ENCODE measurements at regions not wholly inside any gene's neighbourhood (a gene's known extent, or its start where the extent isn't known, plus 50 kb on each side); places are given as distances from the start of the nearest gene placed in this dataset.

GRCh38 chr20:11437611-11438380 lies 479.9 kb upstream of the BTBD3 start:
- H3K36me3 ChIP-seq (ENCODE audit: control insufficient read depth in 2 of 4, insufficient read depth in 4 of 4, low read length in 3 of 4): peaks cover 0 to 8% (median 0%) of the 10 kb centered on the region in 4 experiments; a peak in 1 of 8 replicates
- no peak for DNase-seq (ENCODE audit: low read depth in 1 of 2, low spot score in 2 of 2)
- H3K9ac ChIP-seq (replicated peaks in 1 of 4; ENCODE audit: extremely low read depth in 1 of 4, low read depth in 3 of 4, low read length in 3 of 4): no peak overlapping the region
- no peaks in the 10 kb centered on the region for H3K27me3 ChIP-seq (replicated peaks in 1 of 4; ENCODE audit: control insufficient read depth in 3 of 4, extremely low read depth in 1 of 4, insufficient read depth in 3 of 4, low read length in 3 of 4)
- no peak overlapping the region for H2AK5ac ChIP-seq (ENCODE audit: low read depth, low read length)
- H3K27ac ChIP-seq (ENCODE audit: low read depth, low read length): no peak overlapping the region
- H3K56ac ChIP-seq (replicated peaks; ENCODE audit: insufficient read length, low read depth, low read length): no peak overlapping the region
- H4K8ac ChIP-seq (ENCODE audit: extremely low read depth, insufficient read depth, low read length): no peak overlapping the region
- no peaks in the 10 kb centered on the region for H3K79me1 ChIP-seq (ENCODE audit: low read depth, low read length)
- H3K4me3 ChIP-seq (ENCODE audit: extremely low read depth in 1 of 4, insufficient read depth in 2 of 4, low read depth in 3 of 4, low read length in 4 of 4): no peak overlapping the region
- no peak overlapping the region for H4K5ac ChIP-seq (ENCODE audit: insufficient read length, low read depth, low read length)
- H2BK5ac ChIP-seq (ENCODE audit: low read depth, low read length): no peak overlapping the region
- WGBS, 2 experiments (ENCODE audit: extremely low coverage in 1 of 2, insufficient coverage in 1 of 2, insufficient read length in 1 of 2, insufficient replicate concordance in 2 of 2, low coverage in 1 of 2, low lambda C conversion rate in 2 of 2, missing lambda C conversion rate in 1 of 2): 98% methylated on average over 5 of the region's 5 CpGs; no CpG with 5 or more reads in 1 of the 2 experiments
- H2AFZ ChIP-seq (ENCODE audit: low read length): no peak overlapping the region
- H3K23ac ChIP-seq (ENCODE audit: insufficient read length): no peak overlapping the region
- ChIA-PET CTCF (ENCODE audit: partially characterized antibody) (interaction anchor here (1.3 kb wide), 1 partner anchor 108 kb away, joined by 3 read pairs; no protein-coding TSS in a partner anchor), POLR2A (ENCODE audit: partially characterized antibody) (no interaction called here)
- H3K23me2 ChIP-seq (ENCODE audit: low read depth, low read length): no peaks in the 10 kb centered on the region
- no peak overlapping the region for H2BK15ac ChIP-seq (ENCODE audit: low read length)
- H4K91ac ChIP-seq (replicated peaks; ENCODE audit: insufficient read length, low read length): no peak overlapping the region
- H3K14ac ChIP-seq (ENCODE audit: insufficient read length): no peak overlapping the region
- H2BK12ac ChIP-seq (ENCODE audit: low read depth, low read length): no peak overlapping the region
- no peaks in the 10 kb centered on the region for H3K79me2 ChIP-seq (ENCODE audit: control insufficient read depth in 1 of 2, insufficient read depth in 2 of 2, low read length in 2 of 2)
- H3K9me3 ChIP-seq (ENCODE audit: insufficient read depth in 2 of 2, low read depth in 1 of 2, low read length in 1 of 2): peaks cover 23% of the 10 kb centered on the region in 2 experiments
- H3K4me1 ChIP-seq (replicated peaks in 1 of 4; ENCODE audit: control insufficient read depth in 3 of 4, insufficient read depth in 4 of 4, low read length in 3 of 4): no peaks in the 10 kb centered on the region; a peak in 1 of 7 replicates
- H2BK120ac ChIP-seq (replicated peaks; ENCODE audit: low read depth, low read length): no peak overlapping the region
- FAIRE-seq: no peak
- H4K20me1 ChIP-seq (replicated peaks in 1 of 2; ENCODE audit: control insufficient read depth in 1 of 2, insufficient read depth in 2 of 2, low read length in 2 of 2): no peaks in the 10 kb centered on the region
- TF ChIP-seq ZNF274 (IDR thresholded peaks at IDR 0.05; ENCODE audit: borderline replicate concordance, extremely low read depth, low read length) (no peak), CHD1 (IDR thresholded peaks at IDR 0.05; ENCODE audit: low read depth, low read length) (no peak), JUND (IDR thresholded peaks at IDR 0.05; ENCODE audit: low read length) (no peak)
- no peak overlapping the region for H2BK20ac ChIP-seq (ENCODE audit: low read length)
- H3K4ac ChIP-seq (replicated peaks; ENCODE audit: insufficient read length, low read depth, low read length): no peak overlapping the region
- no peak overlapping the region for H3K18ac ChIP-seq (ENCODE audit: extremely low read depth, low read length)
- H3K4me2 ChIP-seq (ENCODE audit: insufficient read depth in 1 of 2, low read depth in 2 of 2, low read length in 2 of 2): no peak overlapping the region

All from H1 (cell line).